Pancreas (tissue), 10 donors: ENCODE measurements at regions not wholly inside any gene's neighbourhood (a gene's known extent, or its start where the extent isn't known, plus 50 kb on each side); places are given as distances from the start of the nearest gene placed in this dataset.

Experiments
- ATAC-seq, 4 donors: fragments of 200-7000 bp; cut with Tn5 transposase; one replicate each; pipeline versions ENCODE4 v1.8.0 to v1.9.1; 2020; ENCODE audit warnings: mild to moderate bottlenecking in 4 of 4, moderate library complexity in 4 of 4
- DNase-seq, 6 donors: peaks; one replicate each; pipeline ENCODE4 v3.0.0-alpha.2; 2020
- FAIRE-seq: peaks from 2 replicates; lab custom pipeline; 2012; peaks lifted over from hg19 to GRCh38; lab: Jason Lieb, UNC
- H3K27ac ChIP-seq, 4 donors: fragments of 200-600 bp; sonication (generic); 1 replicate in 3 of 4; 2 replicates in 1 of 4; pipeline versions ENCODE4 v1.5.0 to v1.8.0; 2020
- H3K27me3 ChIP-seq, 4 donors: fragments of 200-600 bp; one replicate each; pipeline ENCODE4 v1.8.0; 2021
- H3K36me3 ChIP-seq, 3 donors: fragments of 200-600 bp; sonication (generic) in 1 of 3; one replicate each; pipeline versions ENCODE4 v1.5.0 to v1.8.0; 2020 to 2021
- H3K4me1 ChIP-seq, 3 donors: fragments of 200-600 bp; one replicate each; pipeline ENCODE4 v1.8.0; 2021
- H3K4me3 ChIP-seq, 4 donors: fragments of 200-600 bp; sonication (generic) in 2 of 4; one replicate each; pipeline versions ENCODE4 v1.5.0 to v1.8.0; 2020 to 2021
- H3K9me3 ChIP-seq, 4 donors: fragments of 200-600 bp; one replicate each; pipeline ENCODE4 v1.8.0; 2021
- WGBS, 2 donors: extraction: QIAGEN DNeasy Blood & Tissue Kit; methylation state at CpG; one replicate each; pipeline ENCODE4 v1.1.7; 2013; 5-methylcytosine and 5-hydroxymethylcytosine counted together
- intact Hi-C, 3 donors: fragments of 100-400 bp; cut with DNase I; formaldehyde crosslinking; loops; one replicate each; pipeline versions ENCODE4 v1.11.1 to v1.14.2; 2022
- TF ChIP-seq, protein P1 (sequence below), 4 donors: fragments of 200-600 bp; sonication (generic) in 3 of 4; IDR thresholded peaks; one replicate each; pipeline versions ENCODE4 v1.5.0 to v1.8.0; 2021; ENCODE audit warnings: antibody characterized with exemption in 4 of 4
- donor health status: healthy with polysubstance abuse.
- donor health status: DM: no; HTN: no; CAD: no; lungs with moderate emphysema.
- donor health status: DM: no; HTN: no; CAD: no.
- donor health status: control.
- donor health status: control.
- donor health status: Bipolar disorder and iron deficiency.
- donor health status: DM: yes; HTN: yes; CAD: no.
- donor health status: DM: no; HTN: no; CAD: no.
- donor health status: DM: no; HTN: no; CAD: no.
- donor health status: DM: yes; HTN: yes; CAD: no.

DNA sequence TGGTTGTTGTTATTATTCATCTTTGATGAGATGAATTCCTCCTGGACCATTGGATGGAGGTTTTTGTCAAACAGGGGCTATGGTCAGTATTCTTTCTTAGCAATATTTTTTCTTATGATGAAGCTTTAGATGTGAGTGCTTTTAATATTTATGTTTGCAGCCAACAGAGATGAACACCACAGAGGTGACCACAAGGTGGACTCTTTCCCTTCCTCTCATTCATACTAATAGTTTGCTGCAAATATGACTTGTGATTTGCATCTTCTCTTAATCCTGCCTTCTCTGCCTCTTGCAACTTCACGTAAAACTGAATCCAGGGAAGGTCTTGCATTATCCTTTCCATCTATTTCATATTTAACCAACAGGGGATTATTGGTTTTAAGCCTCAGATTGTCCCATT, 473.1 kb upstream of the UBE2E2 start:
- TF ChIP-seq, protein P1, sequence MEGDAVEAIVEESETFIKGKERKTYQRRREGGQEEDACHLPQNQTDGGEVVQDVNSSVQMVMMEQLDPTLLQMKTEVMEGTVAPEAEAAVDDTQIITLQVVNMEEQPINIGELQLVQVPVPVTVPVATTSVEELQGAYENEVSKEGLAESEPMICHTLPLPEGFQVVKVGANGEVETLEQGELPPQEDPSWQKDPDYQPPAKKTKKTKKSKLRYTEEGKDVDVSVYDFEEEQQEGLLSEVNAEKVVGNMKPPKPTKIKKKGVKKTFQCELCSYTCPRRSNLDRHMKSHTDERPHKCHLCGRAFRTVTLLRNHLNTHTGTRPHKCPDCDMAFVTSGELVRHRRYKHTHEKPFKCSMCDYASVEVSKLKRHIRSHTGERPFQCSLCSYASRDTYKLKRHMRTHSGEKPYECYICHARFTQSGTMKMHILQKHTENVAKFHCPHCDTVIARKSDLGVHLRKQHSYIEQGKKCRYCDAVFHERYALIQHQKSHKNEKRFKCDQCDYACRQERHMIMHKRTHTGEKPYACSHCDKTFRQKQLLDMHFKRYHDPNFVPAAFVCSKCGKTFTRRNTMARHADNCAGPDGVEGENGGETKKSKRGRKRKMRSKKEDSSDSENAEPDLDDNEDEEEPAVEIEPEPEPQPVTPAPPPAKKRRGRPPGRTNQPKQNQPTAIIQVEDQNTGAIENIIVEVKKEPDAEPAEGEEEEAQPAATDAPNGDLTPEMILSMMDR (IDR thresholded peaks at IDR 0.05): no peak
- no peak for DNase-seq
- H3K9me3 ChIP-seq: no peaks in the 10 kb centered on the region
- no peak overlapping the region for H3K27ac ChIP-seq
- no peak for ATAC-seq
- FAIRE-seq: no peak
- H3K27me3 ChIP-seq: no peaks in the 10 kb centered on the region
- no peaks in the 10 kb centered on the region for H3K4me1 ChIP-seq
- intact Hi-C loops: no loop called here
- H3K4me3 ChIP-seq: no peak overlapping the region
- WGBS, 2 donors: 17 to 25% methylated on average over 1 of the region's 1 CpG
- no peaks in the 10 kb centered on the region for H3K36me3 ChIP-seq

- no peak for FAIRE-seq
- intact Hi-C loops: no loop called here
- no peak overlapping the region for H3K27ac ChIP-seq
- no peaks in the 10 kb centered on the region for H3K36me3 ChIP-seq
- no peak for DNase-seq
- no peak overlapping the region for H3K4me3 ChIP-seq
- no peaks in the 10 kb centered on the region for H3K9me3 ChIP-seq
- no peak for ATAC-seq
- H3K27me3 ChIP-seq: no peaks in the 10 kb centered on the region
- H3K4me1 ChIP-seq: no peaks in the 10 kb centered on the region
- 44 to 45% methylated on average over 1 of the region's 1 CpG for WGBS, 2 donors
- TF ChIP-seq, protein P1 (IDR thresholded peaks at IDR 0.05): no peak
Observed at GRCh38 chr3:22730701-22731100, 472.4 kb upstream of the UBE2E2 start.

- Histone ChIP-seq H3K4me3 (no peak overlapping the region), H3K4me1 (no peaks in the 10 kb centered on the region), H3K27me3 (no peaks in the 10 kb centered on the region), H3K9me3 (no peaks in the 10 kb centered on the region), H3K27ac (no peak overlapping the region), H3K36me3 (no peaks in the 10 kb centered on the region)
- FAIRE-seq: no peak
- intact Hi-C loops: no loop called here
- no peak for DNase-seq
- 30 to 44% methylated on average over 1 of the region's 1 CpG for WGBS, 2 donors
- TF ChIP-seq, protein P1 (IDR thresholded peaks at IDR 0.05): no peak
- ATAC-seq: no peak
Observed at GRCh38 chr3:22731901-22732300, 471.2 kb upstream of the UBE2E2 start.

DNA sequence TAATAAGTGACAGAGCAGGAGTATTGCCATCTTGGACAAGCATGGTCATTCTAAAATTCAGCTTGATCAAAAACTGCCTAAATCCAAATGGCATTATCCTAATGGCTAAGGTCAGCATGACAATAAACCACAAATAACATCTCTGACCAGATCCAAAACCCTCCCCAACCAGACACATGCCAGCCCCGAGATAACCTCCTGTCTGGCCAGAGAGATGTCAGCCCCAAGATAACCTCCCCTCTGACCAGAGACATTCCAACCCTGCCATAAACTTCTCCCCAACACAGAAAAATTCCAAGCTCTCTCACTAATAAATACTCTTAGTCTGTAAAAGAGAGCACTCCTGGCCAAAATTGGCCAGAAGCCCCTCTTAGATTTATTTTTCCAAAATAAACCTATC, 470.5 kb upstream of the UBE2E2 start:
- intact Hi-C loops: no loop called here
- H3K27me3 ChIP-seq: no peaks in the 10 kb centered on the region
- 12 to 19% methylated on average over 1 of the region's 1 CpG for WGBS, 2 donors

DNA sequence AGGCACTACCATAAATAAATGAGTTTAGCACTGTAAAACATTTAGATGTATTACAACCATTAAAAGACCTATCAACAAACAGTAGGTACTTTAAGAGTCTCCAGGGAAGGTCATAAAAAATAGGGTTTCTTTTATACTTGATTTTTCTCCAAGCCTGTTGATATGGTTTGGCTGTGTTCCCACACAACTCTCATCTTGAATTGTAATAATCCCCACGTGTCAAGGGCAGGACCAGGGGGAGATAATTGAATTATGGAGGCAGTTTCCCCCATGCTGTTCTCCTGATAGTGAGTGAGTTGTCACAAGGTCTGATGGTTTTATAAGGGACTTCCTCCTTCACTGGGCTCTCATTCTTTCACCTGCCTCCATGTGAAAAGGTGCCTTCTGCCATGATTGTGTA, 468.9 kb upstream of the UBE2E2 start:
- ATAC-seq: no peak
- H3K9me3 ChIP-seq: no peaks in the 10 kb centered on the region
- no peak for DNase-seq
- no peak overlapping the region for H3K27ac ChIP-seq
- H3K27me3 ChIP-seq: no peaks in the 10 kb centered on the region
- TF ChIP-seq, protein P1 (IDR thresholded peaks at IDR 0.05): no peak
- H3K36me3 ChIP-seq: no peaks in the 10 kb centered on the region
- WGBS, 2 donors: 0 to 4% methylated on average over 1 of the region's 1 CpG
- no peak overlapping the region for H3K4me3 ChIP-seq
- H3K4me1 ChIP-seq: no peaks in the 10 kb centered on the region
- no peak for FAIRE-seq
- intact Hi-C loops: no loop called here

More for the DNA sequence above, 470.5 kb upstream of the UBE2E2 start:
- no peak overlapping the region for H3K27ac ChIP-seq
- FAIRE-seq (no peak), ATAC-seq (no peak), DNase-seq (no peak)
- TF ChIP-seq, protein P1 (IDR thresholded peaks at IDR 0.05): no peak
- no peaks in the 10 kb centered on the region for H3K9me3 ChIP-seq
- no peaks in the 10 kb centered on the region for H3K36me3 ChIP-seq
- H3K4me3 ChIP-seq: no peak overlapping the region
- no peaks in the 10 kb centered on the region for H3K4me1 ChIP-seq
